ENCODE measurements at regions not wholly inside any gene's neighbourhood (a gene's known extent, or its start where the extent isn't known, plus 50 kb on each side); places are given as distances from the start of the nearest gene placed in this dataset.

DNA sequence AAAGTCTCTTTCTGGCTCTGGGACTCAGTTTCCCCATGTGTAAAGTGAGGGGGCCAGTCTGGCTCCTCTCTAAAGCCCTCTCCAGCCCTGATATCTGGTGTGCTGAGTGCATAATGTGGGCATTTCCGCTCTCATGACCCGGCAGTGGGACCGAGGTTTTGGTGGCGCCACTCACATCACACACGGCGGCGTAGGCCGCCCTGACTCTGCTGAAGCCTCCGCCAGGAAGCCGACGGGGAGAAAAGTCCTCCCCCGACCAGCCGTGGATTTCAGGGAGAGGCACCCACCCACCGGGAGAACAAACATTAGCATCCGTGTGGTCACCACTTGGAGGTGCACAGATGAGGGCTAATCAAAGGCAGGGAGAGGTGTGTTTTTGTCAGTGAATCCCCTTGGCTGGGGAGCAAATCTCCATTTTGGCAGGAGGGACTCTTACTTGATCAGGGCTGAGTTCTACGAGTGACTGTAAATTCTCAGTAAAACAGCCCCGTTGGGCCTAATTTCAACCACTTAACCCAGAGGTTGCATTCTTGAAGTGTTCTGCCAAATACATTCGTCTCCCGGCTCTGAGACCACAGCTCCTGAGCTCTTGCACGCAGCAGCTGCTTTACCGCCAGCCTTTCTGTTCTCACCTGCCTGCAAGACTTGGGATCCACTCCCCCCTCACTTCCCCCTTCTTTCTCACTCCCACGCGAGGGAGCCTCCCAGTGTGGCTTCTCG lies 118.2 kb downstream of the FOXD2 start:
- DNase-seq: no peak

DNA sequence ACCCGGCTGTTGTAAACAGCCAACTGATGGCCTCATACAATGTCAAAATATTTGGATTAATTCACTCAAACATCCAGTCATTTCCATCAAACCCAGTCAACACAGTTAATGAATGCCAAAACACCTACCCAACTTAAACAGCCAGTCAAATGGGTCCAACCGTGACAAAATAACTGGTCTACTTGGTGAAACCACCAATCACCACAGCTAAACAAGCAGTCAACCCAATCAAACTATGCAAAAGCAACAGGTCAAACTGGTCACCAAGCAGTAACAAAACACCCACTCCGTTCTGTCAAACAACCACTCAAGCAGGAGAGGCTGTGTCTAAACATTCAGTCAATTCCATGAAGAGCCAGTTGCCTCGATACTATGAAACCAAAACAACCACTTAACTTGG lies 119.2 kb downstream of the FOXD2 start:
- DNase-seq: no peak

DNA sequence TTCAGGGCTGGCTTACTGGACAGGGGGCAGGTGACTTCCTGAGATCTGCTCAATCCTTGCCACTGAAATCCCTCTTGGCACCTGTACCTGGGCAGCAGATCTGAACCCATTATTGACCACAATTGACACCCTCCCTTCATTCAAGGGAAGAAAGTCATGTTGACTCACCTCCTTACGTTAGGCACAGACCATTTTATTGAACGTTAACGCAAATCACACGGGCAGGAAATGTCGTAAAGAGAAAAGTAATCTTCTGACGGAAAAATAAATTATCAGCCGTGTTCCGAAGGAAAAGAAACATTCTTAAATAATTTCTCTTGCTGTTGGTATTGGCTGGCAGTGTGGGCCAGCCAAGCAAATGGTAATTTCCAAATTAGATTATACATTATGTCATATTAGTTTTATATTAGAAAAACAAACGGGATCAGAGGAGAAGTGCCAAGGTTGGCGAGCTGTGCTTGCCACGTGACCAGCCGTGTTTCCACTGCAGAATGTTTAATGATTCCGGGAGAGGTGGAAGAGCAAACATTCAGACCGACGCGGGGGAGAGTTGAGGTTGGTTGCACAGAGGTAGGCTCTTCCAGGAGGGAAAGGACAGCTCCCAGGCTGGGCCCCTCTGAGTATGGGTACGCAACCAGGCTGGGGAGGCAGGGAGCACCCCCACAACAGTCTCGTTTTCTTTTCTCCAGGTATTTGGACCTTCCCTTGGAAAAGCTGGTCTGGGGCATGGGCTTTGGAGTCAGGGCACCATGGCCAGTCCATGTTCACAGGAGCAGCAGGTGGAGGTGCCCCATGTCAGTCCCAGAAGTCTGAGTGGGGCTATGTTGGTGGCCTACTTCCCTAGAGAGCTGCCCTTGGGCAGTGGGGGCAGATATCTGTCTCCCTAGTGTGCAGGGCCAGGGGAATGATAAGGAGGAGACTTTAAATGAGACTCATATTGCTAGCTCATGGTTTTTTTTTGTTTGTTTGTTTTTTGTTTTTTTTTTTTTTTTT lies 121.1 kb downstream of the FOXD2 start:
- DNase-seq: peak; percentile 2

DNA sequence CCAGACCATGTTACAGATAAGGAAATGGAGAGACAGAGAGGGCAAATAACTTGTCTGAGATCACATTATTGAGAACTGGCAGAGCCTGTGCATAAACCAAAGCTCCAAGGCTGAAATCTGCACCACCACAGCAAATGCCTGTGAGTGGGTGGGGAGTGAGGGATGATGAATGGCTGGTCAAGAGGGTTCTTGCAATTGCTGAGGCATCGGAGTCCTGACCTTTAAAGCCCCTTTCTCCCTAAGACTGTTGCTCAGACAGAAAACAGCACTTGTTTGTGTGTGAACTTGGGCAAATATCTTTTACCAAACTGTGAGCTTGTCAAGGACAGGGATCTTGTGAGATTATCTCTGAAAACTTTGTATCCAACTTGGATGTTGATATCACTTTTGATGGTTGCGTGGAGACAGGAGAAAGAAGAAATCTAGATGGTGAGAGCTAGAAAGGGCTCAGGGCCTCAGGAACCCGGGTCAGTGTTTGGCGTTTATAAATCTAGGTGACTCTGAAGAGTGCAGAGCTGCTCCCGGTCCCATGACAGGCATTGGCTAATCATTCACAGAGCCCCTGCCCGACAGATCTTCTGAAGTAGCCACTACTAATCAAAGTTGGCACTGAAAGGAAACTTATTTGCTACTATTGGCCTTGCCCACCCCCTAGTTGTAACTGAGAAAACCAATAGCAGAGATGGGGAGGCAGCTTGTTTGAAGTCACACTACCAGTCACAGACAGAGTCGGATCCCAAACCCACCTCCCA lies 122.3 kb downstream of the FOXD2 start:
- DNase-seq: no peak

DNA sequence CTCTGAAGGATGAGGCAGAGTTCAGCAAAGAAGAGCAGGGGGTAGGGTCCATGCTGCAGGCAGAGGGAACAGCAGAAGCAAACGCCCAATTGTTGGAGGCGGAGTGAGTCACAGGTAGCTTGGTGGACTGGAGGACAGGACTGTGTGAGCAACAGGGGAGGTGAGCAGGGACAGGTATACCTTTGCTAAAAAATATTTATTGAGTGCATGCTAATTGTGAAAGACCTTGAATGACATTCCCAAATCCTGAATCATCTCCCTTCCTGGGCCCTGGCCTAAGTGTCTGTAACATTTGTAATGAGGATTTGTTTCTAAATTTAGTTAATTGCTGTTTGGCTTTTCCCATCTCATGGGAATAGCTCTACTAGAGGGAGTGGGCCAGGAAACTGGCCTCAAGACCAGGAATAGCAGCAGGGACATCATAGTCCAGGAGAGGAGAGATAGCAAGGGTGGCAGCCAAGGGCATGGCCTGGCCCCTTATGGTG lies 123.7 kb downstream of the FOXD2 start:
- DNase-seq: no peak

DNA sequence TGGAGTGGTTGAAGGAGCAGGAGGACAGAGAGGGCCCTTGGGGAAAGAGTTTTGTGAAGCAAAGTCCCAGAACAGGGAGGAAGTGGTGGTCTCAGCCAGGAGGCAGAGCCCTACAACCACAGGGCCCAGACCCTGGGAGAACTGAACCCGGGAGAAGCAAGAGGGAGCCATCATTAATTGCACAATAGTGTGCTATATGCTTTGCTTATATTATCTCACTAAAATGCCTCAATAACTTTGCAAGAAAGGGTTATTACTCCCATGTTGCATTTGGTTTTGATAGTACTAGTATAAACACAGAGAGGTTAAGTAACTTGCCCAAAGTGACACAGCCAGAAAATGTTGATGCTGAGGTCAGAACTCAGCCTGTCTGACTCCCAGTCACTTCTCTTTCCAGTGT lies 124.3 kb downstream of the FOXD2 start:
- no peak for DNase-seq

DNA sequence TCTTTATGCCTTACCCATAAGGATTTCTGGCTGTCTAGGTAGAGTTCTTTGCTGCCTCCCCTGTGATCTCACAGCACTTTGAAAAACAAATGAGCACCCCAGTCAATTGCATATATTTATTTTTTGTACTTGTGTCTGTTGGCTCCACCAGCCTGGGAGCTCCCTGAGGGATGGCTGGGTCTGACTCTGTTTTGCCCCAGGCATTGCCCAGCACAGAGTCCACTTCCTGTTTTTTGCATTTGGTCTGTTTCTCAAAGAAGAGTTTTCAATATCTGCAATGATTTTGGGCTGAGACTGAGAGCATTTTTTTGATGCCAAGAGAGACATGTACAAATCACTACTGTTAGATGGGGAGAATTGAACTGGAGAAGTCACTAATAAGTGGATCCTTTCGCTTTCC lies 125.0 kb downstream of the FOXD2 start:
- DNase-seq: no peak

DNA sequence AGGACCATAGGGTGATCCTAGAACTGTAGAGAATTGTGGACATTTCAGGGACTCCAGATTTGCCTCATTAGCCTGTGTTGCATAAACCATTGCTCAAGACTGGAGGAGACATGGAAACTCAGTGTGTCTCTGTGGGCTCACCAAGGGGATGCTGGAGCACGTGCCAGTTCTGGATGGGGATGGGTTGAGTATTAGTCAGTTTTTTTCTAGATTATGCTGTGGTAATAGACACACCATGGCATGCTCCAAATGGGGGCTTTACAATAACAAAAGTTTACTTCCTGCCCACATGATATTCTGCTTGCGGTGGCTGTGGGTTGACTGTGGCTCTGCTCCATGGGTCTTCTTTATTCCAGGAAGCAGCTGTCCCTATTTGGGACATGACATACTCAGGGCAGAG lies 125.4 kb downstream of the FOXD2 start:
- no peak for DNase-seq

DNA sequence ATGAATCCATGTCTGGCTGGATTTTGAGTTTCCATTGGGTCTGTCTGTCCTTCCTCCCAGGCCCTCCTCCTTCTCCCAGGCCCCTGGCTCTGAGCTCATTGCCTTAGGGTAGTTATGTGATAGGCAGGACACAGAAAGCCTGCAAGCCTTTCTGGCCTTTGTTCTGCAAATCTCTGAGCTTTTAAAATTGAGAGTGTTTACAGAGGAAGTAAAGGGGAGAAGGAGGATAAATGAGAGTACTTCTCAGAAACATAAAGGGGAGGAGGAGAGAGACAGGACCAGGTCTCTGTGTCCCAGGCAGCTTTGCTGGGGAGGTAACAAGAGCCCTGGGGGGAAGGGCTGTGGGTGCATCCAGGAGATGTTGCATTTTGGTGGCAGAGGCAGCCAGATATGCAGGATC lies 126.7 kb downstream of the FOXD2 start:
- no peak for DNase-seq

DNA sequence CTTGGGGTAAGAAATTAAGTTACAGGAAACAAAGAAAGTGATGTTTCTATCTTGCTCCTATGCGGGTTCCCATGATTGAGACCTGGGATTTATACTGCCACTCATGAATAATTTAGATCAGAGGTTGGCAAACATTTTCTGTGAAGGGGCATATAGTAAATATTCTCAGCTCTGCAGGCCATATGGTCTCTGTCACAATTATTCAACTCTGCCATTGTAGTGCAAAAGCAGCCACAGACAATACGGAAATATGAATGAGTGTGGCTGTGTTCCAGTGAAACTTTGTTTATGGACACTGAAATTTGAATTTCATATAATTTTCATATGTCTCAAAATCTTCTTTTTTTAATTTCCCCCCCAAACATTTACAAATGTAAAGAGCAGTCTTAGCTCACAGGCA lies 127.2 kb downstream of the FOXD2 start:
- no peak for DNase-seq

DNA sequence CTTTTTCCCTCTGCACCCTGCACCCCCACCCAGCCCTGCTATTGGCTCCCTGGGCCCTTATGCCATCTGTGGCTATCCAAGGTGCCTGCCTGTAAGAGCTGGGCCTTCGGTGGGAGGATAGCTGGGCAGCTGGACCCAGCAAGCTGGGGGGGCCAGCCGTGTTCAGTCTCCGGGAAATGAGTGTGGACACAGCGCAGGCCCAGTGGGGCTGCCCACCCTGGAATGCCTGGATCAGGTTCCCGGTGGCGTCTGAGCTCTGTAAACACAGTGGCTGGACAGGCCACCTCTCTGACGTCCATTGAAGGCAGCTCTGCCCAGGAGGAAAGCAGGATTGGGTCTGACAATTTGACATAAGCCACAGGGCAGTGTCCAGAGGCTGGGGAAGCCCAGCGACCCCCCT lies 127.8 kb downstream of the FOXD2 start:
- DNase-seq: no peak

DNA sequence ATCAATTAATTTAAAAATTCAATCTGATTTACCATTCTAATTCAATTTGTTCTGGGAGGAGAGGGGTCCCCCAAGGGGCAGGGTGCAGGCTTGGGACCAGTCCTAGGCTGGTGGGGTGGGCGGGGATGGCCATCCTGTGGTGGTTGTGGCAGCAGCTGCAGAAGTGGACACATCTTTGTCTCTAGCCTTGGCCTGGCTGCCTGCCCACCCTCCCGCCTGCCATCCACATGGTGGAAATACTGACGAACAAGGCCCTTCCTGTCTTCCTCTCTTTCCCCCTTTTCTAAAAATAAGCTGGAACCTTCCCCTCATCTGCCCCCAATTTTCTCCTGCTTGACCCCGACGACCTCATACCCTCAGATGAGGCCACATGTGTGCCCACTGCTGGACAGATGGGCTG lies 130.9 kb downstream of the FOXD2 start:
- no peak for DNase-seq

DNA sequence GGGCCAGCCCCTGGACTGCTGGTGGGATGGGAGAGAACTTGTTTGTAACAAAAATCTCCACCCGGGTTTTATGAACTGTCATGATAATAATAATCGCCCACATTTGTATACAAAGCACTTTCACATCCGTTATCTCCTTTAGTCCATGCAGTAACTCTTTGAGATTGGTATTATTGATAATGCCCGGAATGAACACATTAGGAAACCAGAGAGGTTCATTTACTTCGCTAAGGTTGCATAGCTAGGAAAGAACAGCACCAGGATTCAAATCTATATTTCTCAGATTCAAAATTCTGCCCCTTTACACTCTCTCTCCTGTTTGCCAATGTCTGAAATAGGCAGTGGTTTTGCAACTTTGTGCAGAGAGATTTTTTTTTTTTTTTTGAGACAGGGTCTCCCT lies 131.4 kb downstream of the FOXD2 start:
- DNase-seq: no peak

DNA sequence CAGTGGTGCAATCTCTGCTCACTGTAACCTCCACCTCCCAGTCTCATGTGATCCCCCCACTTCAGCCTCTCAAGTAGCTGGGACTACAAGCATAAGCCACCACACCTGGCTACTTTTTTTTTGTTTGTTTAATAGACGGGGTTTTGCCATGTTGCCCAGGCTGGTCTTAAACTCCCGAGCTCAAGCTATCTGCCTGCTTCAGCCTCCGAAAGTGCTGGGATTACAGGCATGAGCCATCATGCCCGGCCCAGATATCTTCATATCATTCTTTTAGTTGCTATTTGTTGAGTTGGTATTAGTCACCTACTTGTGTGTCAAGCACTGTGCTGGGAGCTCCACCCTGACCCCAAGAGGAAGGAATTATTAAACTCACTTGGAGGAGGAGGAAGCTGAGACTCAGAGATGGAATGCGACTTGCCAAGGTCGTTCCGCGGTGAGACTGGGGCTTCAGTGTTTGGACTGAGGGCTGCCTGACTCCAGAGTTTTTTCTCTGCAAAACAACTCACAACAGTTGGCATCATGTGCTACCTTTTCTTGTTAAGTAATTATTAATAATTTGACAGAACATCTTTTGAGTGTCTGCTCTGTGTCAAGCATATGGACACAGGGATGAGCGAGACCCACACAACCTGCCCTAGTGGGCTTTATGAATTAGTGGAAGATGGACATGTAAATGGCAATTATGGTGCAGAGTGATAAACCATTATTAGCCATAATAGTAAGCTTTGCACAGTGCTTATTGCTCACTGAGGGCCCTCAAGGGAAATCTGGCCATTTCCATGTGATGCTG lies 132.0 kb downstream of the FOXD2 start:
- DNase-seq: no peak

DNA sequence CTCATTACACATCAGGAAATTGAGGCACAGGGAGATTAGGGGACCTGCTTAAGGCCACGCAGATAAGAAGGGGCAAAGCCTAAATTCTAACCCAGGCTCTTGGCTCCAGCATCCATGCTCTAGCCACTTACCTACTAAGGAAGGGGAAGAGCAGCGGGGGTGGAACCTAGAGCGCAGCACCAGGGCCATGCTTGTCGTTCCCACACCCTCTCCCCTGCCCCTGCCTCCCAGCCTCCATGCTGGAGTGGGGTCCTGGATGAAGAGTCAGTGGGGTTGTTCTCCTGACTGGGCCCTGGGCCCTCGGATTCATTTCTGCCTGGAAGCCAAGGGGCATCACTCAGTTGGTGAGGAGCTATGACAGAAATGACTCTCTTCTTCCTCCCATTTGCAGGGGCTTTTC lies 133.3 kb downstream of the FOXD2 start:
- DNase-seq: no peak

DNA sequence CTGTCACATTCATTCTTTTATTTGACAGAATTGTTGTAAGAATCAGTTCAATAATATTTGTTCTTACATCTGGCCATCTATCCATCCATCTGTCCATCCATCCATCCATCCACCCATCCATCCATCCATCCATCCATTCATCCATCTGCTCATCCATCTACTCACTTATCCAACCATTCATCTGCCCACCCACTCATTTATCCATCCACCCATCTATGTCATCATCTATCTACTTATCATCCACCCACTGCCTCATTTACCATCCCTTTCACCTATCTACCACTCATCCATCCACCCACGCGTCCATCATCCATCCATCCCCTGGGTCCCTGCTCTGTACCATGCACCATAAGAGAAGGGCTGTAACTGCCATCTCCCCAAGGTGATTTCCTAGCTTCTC lies 134.1 kb downstream of the FOXD2 start:
- no peak for DNase-seq

DNA sequence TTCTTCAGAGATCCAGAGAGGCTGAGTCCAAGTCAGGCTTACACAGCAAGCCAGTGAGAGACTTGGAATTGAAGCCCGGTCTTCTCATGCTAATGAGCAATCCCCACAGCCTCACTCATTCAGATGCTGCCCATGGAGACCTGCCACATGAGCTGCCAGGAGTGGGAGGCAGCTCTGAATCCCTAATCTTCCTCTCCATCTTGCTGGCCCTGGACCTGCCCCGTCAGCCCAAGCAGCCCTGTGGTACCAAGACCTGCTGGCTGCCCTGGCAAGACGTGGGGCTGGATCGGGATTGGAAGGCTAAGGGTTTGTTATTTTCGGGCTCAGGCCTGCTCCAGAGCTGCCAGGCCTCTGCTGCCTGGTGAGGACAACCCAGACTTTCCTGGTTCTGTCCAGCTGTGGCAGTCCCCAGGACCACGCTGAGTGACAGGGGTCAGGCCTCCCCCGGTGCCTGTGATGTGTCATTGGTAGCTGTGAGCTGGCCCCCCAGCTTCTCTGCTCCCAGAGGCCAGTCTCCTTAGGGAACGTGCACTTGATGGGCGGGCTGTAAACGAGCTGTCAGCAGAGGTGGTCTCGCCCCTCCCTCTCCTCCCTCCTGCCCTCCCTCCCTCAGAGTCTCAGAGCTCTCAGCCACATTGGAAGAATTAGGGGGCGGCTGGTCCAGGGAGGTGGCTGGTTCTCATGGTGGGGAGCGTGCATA lies 135.0 kb downstream of the FOXD2 start:
- DNase-seq: no peak

DNA sequence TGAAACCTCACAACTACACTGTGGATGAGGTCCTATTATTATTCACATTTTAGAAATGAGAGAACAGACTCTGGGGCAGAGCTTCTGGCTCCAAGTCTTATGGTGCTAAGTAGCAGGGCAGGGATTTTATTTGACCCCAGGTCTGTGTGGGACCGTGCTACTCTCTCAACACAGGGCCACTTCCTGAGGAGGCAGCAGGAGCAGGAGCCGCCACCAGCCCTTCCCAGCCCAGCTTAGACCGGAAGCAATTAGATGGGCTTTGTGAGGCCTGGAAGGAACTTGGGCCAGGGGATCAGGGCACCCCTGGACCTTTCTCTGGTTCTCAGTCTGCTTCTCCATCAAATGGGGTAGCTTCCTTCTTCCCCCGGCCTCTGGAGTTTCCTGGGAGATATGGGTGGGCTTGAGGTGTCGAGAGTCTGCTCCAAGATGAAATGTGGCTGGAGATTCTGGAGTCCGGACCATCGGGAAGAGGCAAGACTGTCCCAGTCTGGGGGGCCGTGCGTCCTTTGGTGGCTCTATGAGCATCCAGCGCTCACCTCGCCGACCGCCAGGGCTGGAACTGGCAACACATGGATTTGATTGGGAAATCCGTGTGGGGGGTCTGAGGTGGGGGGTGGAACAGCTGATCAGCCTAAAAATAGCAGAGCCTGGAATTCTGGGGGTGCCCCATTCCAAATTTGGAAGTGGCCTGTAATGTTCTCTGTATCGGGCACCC lies 136.8 kb downstream of the FOXD2 start:
- DNase-seq: no peak

DNA sequence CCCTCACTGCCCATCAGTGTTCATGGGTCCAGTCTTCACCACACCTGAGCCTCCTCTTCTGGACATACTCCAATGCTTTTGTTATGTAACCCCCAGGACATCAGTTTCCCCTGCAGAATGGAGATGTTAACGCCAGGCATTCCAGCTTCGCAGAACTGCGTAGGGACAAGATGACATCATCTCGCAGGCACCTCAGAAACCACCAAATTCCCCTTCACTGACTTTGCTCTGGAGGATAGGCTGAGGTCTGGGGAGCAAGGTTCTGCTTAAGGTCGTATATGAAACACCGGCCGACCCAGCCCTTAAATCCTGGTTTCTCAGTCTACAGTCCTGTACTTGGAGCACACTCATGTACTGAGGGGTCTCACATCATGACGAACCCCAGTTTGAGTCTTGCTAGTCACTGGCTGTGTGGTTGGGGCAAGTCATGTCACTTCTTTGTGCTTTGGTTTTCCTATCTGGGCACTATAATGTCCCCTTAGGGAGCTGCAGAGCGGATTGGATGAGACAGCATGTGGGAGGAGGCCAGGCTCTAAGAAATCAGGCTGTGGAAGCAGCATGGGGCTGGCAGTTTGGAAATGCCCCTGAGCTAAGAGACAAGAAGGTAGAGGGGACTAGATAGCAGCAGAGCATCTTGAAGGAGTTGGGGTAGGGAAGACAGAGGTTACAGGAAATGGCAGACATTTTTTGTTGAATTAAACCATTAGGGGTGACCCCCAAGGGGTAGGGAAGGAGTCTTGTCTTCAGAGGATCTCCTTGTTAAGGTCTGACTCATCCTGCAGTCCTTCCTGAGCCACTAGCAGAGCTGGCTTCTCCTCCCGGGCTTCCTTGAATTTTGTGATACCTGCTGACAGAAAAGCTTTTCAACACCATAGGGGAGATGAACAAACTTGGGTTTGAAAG lies 138.3 kb downstream of the FOXD2 start:
- DNase-seq: no peak

DNA sequence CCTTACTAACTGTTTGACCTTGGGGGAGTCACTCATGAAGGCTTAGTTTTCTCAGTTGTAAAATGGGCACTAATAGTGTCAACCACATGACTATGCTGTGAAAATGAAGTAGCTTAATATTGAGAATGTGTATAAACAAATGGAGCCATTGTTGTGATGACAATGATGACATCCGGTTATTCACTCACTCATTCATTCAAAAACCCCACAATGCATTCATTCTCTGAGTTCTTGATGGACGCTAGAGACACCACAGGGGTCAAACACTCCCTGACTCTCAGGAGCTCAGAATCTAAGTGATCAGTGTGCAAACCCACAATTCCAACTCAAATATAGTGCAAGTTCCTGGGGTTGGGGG lies 138.9 kb downstream of the FOXD2 start:
- no peak for DNase-seq
